HG03025 (cell line): ENCODE measurements at regions not wholly inside any gene's neighbourhood (a gene's known extent, or its start where the extent isn't known, plus 50 kb on each side); places are given as distances from the start of the nearest gene placed in this dataset.
"Not testable (repeated sequence)": the region's sequence is repeated elsewhere in the genome, so short reads cannot be mapped to it uniquely, and the experiment has no call there.

Experiments
- ATAC-seq: cut with Tn5 transposase; IDR thresholded peaks from one replicate; pipeline ENCODE4 v1.9.1; 2021; ENCODE audit warnings: mild to moderate bottlenecking, moderate library complexity; ENCODE audit not compliant: unreplicated experiment, low FRiP score

- peak; percentile 53 for ATAC-seq
Observed at GRCh38 chr4:154982187-154983047, 201.3 kb downstream of the RBM46 start.

- ATAC-seq, result no peak
Observed at GRCh38 chr4:154983714-154984113, 202.6 kb downstream of the RBM46 start.

GRCh38 chr4:154984148-154984547 is 203.1 kb downstream of the RBM46 start:
- peak; percentile 98 for ATAC-seq

GRCh38 chr4:154984616-154985015 is 203.5 kb downstream of the RBM46 start:
- ATAC-seq, result no peak

GRCh38 chr4:154985673-154986072 is 204.6 kb downstream of the RBM46 start:
- ATAC-seq, result no peak

GRCh38 chr4:154988511-154988910 is 207.4 kb downstream of the RBM46 start:
- ATAC-seq, result no peak

GRCh38 chr4:154989511-154989910 is 208.4 kb downstream of the RBM46 start:
- no peak for ATAC-seq

GRCh38 chr4:154997866-154998265 is 210.6 kb upstream of the NPY2R start:
- not testable (repeated sequence) for ATAC-seq

- no peak for ATAC-seq
Observed at GRCh38 chr4:154998284-154998683, 210.2 kb upstream of the NPY2R start.

GRCh38 chr4:154998773-154999172 is 209.7 kb upstream of the NPY2R start:
- ATAC-seq, result no peak

GRCh38 chr4:154999950-155000578 is 208.4 kb upstream of the NPY2R start:
- ATAC-seq, result no peak

- ATAC-seq, result no peak
Observed at GRCh38 chr4:155001251-155001650, 207.2 kb upstream of the NPY2R start.

GRCh38 chr4:155005395-155006090 is 202.9 kb upstream of the NPY2R start:
- ATAC-seq, result no peak

- ATAC-seq, result no peak
Observed at GRCh38 chr4:155007660-155008176, 200.7 kb upstream of the NPY2R start.

- ATAC-seq, result no peak
Observed at GRCh38 chr4:155008389-155008788, 200.0 kb upstream of the NPY2R start.

GRCh38 chr4:155009288-155009687 is 199.1 kb upstream of the NPY2R start:
- no peak for ATAC-seq

- no peak for ATAC-seq
Observed at GRCh38 chr4:155010376-155010775, 198.1 kb upstream of the NPY2R start.

GRCh38 chr4:155011163-155011780 is 197.2 kb upstream of the NPY2R start:
- no peak for ATAC-seq

- no peak for ATAC-seq
Observed at GRCh38 chr4:155012469-155012868, 196.0 kb upstream of the NPY2R start.

- no peak for ATAC-seq
Observed at GRCh38 chr4:155017426-155017825, 191.0 kb upstream of the NPY2R start.
